Stimulated activated CD4-positive, alpha-beta T cell treated with anti-CD3 and anti-CD28 coated beads, Interleukin-2, amount 100 ng/mL, for 48 hours (primary cell): ENCODE measurements at regions not wholly inside any gene's neighbourhood (a gene's known extent, or its start where the extent isn't known, plus 50 kb on each side); places are given as distances from the start of the nearest gene placed in this dataset.
"Not testable (repeated sequence)": the region's sequence is repeated elsewhere in the genome, so short reads cannot be mapped to it uniquely, and the experiment has no call there.

Experiments
- DNase-seq, 2 donors: peaks; one replicate each; pipeline ENCODE4 v3.0.0-alpha.2; 2020

DNA sequence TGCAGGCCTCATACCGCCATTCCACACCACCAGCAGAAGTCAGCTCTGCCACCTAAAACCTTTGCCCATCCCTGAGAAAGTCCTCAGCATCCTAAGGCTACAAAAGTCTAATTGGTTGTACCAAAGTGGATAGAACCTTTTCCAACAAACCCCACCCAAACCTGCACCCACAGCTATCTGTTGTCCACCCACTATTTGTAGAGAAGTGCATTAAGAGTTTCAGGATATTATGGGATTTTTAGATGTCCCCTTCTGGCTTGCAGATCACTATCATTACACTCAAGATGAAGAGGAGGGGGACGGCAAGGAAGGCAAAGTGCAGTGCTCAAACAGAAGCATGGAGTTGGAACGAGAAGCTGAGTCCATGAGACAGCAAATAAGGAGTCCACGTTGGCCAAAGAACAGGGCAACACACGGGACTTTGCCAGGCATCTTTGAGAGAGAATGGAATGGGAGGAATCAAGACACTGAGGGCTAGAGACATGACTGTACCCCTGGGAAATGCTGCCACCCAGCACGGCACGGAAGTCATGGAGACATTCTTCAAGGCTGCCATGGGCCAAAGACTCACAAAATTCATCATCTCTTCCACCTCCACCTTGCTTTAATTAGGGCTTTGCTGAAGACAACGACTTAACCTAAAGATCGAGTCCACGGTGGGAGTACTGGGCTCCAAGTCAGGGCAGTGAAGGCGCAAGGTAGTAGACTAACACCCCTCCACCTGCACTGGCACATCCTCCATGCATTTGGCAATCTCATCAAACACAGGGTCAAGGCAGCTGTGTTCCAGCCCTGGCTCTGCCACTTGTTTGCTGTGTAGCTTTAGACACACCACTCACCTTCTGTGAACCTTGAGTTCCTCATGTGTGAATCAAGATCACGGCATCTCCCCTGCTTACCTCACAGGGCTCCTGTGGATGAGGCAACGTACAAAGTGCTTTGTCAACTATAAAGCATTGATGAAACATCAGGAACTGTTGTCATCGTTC lies 112.9 kb upstream of the TMEM45B start:
- no peak for DNase-seq

DNA sequence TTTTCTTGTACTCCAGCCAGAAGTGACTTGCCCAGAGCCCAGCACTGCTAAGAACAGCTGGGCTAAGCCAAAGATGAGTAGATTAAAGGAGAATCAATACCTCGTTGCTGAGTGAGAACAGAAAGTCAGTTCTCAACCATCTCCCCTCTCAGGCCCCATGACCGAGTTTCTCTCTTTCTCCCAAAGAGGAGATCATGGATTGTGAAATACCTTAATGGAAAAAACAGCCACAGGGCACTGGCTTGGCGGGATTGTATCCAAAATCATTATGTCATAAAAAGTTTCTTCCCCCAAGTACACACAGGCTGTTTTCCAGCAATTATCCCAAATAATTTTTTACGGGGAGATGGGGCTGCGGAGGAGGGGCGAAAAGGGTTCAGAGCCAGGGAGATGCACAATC lies 111.8 kb upstream of the TMEM45B start:
- no peak for DNase-seq

DNA sequence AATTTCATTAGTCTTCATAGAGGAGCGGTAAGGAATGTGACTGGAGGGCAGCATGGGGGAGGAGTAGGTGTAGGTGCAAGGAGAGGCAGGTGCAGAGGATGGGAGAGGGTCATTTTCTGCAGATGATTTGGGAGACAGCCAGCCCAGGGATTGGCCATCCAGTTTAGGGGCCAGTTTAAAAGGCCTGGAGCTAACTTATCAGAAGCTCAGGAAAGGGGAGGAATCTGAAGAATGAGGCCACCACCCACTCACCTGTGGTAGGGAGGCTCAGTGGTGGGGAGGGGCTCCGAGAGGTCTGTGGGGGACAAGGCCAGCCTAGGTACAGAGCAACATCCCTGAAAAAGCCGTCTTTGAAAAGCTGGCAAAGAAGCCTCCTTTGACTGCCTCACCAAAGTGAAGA lies 110.8 kb upstream of the TMEM45B start:
- DNase-seq = no peak

DNA sequence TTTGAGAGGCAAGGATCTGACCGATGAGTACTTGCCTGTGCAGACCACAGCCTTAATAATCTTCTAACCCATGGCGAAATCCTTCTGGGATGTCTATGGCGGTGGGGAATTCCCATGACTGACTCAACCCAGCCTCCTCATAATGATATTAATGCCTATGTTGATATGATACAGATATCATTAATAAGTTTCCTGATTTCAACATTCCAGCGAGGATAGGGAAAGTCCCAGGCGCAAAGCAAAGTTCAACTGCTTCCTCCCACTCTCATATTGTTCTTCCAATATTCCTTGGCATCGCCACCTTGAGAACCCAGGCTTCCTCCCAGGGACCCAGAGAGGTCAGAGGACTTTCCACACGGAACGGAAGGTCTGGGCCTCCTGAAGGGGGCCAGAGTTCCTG lies 110.3 kb upstream of the TMEM45B start:
- DNase-seq = no peak

DNA sequence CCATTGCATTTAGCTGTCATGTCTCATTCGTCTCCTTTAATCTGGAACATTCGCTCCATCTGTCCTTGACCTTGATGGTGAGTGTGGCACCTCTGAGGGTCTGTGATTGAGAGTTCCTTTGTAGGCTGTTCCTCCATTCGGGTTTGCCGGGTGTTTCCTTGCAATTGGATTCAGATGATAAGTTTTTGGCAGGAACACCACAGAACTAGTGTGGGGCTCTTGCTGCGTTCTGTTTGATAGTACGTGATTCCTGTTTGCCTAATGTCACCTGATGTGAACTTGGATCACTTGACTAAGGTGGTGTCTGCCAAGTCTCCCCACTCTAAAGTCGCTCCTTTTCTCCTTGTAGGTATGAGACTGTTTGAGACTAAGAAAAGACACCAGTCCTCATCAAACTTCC lies 109.7 kb upstream of the TMEM45B start:
- no peak for DNase-seq

DNA sequence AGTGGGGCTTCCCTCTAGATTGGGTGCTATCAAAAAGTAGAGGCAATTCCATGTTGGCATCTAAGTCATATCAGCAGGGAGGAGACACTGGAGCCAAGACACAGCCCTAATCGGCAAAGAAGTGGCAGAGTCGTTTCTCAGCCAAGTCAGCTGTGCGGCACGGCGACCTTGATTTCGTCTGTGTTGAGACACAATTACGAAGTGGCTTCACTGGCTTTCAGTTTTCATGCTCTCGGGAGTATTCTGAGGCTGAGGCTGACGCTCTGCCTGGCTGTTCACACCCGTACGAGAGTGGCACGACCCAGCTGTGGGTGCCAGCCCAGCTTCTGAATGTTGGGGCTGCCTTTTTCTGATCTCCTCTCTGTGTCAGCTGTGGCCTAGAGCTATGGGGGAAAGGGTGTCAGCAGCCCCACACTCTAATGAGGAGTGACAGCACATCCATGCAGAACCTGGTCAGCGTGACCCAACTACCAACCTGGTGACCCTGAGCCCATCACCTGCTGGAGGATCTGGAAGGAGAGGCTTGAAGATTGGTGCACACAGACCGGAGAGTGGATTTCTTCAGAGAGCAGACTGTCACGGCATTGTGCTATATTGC lies 105.7 kb upstream of the TMEM45B start:
- DNase-seq = no peak

DNA sequence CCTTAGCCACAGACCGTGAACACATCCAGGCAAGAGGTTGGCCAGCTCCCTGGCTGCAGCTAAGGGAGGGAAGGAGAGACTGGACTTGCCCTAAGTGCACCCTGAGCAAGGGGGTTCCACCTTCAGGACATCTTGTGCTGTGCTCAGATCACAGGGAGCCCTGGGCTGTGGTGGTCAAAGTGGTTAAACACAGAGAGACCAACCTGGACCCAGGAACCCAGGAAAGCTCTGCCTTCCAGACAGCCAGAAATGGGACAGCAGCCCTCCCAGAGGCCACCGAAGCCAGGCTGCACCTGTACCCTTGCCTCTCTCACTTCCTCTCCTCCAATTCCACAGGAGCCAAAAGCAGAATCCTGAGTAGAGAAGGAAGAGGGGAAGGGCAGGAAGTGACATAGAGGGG lies 105.2 kb upstream of the TMEM45B start:
- no peak for DNase-seq

DNA sequence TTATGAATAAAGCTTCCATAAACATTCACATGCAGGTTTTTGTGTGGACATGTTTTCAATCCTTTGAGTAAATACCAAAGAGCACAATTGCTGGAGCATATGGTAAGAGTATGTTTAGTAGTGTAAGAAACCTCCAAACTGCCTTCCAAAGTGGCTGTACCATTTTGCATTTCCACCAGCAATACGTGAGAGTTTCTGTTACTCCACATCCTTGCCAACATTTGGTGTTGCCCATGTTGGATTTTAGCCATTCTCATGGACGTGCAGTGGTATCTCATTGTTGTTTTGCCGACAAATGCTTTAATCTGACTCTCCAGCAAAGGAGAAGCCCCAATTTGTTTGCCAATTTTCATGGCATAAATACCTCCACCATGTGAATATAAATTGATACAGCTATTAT lies 103.9 kb upstream of the TMEM45B start:
- DNase-seq = no peak

DNA sequence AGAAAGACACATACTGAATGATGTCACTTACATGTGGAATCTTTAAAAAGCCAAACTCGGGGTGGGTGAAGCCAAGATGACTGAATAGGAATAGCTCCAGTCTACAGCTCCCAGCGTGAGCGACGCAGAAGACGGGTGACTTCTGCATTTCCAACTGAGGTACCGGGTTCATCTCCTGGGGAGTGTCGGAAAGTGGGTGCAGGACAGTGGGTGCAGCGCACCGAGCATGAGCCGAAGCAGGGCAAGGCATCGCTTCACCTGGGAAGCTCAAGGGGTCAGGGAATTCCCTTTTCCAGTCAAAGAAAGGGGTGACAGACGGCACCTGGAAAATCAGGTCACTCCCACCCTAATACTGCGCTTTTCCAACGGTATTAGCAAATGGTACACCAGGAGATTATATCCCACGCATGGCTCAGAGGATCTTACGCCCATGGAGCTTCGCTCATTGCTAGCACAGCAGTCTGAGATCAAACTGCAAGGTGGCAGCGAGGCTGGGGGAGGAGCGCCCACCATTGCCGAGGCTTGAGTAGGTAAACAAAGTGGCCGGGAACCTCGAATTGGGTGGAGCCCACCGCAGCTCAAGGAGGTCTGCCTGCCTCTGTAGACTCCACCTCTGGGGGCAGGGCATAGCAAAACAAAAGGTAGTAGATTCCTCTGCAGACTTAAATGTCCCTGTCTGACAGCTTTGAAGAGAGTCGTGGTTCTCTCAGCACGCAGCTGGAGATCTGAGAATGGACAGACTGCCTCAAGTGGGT lies 103.0 kb upstream of the TMEM45B start:
- DNase-seq = not testable (repeated sequence)

DNA sequence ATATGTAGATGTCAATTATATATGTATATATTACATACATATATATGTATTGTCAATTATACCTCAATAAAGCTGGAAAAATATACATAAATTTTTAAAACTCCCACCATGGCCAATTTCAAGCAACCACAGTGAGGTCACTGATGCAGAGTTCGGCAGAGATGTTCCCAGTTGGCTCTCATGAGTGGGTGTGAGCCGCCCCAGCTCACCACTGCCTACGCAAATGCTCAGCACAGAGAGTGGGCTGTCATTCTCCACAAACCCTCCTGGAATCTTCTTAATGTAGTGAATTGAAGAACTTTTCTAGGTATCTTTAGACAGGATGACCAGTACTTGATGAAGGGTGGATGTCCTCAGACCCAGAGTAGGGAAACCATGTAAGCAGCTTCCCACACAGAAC lies 96.6 kb upstream of the TMEM45B start:
- no peak for DNase-seq

DNA sequence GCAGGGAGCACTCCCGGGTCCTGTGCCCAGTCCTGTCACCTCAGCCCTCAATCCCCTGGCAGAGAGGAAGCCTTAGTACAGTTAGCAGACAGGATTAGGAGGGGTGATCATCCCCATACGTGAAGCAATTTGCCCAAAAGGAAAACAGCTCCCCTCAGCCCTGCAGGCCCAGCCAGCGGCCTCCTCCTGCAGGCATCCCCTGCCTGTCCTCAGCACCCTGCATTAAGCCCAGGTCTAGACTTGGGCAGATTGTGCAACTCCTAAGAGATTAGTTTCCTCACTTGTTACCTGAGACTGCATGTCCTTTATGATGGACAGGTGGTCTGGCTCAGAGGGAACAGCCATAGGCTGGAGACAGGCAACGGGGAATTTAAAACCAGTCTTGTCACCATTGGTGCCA lies 95.5 kb upstream of the TMEM45B start:
- DNase-seq = no peak

DNA sequence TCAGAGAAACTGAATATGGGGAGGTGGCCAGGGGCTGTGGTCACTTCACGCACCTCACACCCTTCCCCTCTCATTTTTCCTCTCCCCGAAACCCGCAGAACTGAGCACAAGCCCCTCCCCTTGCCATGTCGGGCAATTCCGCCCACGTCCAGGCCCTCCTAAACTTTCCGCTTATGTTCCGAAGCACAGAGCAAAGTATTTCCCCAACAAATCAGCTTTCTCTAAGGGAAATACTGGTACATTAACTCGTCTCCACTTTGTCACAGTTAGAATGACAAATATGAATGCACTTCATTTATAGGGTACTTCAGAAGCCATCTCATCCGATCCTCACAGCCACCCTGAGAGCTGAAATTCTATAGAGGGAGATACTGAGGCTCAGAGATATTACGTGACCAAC lies 94.7 kb upstream of the TMEM45B start:
- DNase-seq = no peak

DNA sequence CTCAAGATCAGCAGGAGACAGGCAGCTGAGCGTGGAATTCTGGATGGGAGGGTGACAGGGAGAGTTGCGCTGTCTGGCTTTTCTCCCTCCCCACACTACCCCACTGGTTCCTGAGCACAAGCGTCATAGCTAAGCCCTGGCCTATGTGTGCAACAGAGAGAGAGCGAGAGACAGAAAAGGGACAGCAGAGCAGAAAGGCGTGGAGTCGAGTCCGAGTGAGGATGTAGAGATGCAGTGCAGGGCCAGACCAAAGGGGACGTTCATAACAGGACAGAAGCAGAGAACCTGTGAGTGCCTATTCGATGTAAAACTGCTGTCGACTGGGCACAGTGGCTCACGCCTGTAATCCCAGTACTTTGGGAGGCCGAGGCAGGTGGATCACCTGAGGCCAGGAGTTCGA lies 94.0 kb upstream of the TMEM45B start:
- no peak for DNase-seq

DNA sequence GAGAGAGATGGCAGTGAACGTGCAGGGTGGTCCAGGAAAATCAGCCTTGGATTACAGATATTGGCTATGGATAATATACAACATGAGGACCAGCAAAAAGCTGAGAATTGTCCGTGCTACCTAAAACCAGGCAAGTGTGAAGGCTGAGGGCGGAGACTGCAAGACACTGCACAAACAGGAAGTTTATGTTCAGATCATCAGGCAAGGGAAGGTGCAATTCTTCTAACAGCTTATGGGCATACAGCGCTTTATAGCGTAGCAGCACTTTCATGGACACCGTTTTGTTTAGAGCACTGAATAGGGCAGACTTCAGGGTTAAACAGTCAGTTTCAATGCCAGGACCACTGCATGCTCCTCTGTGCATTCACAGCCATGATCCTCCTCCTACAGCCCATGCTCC lies 93.1 kb upstream of the TMEM45B start:
- DNase-seq = no peak

DNA sequence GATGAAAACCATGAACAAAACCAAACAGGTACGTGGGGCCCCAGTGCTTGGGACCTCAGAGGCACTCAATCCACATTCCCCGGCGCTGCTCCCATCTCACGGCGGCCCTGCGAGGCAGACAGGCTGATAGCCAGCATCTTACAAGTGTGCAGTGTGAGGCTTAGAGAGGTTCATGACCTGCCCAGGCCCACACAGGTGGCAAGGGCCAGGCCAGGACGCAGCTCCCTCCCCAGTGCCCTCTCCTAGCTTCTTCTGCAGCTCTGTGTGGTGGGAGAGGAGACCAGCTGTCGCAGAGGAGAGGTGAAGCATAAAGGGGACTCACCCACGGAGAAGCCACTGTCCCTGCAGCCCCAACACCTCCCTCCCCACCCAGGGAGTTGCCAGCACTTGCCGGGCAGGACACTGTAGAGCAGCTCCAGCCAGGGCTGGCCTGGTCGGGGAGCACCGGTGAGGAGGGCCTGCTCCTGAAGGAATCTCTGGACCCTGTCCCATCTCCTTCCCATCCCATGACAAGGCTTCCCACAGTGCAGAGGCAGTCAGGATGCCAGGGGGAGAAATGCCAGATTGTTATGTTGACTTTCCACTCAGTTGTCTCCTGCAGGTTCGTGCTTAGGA lies 92.4 kb upstream of the TMEM45B start:
- no peak for DNase-seq

DNA sequence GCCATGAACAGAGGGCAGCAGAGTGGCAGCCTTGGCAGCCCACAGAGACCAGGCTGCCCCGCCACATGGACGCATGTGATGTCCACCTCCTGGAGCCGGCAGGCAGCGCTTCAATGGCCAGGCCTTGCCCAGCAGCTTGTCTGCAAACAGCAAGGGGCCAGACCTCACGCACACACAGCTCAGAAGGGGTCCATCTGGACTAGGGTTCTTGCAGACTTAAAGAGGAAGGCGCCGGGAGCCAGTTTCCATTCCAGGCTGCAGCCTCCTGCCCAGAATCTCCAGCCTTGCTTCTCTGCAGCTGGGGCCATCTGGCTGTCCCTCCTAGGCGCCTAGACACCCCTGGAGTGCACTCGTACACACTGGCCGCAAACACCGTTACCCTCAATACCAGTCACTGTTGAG lies 91.9 kb upstream of the TMEM45B start:
- no peak for DNase-seq

DNA sequence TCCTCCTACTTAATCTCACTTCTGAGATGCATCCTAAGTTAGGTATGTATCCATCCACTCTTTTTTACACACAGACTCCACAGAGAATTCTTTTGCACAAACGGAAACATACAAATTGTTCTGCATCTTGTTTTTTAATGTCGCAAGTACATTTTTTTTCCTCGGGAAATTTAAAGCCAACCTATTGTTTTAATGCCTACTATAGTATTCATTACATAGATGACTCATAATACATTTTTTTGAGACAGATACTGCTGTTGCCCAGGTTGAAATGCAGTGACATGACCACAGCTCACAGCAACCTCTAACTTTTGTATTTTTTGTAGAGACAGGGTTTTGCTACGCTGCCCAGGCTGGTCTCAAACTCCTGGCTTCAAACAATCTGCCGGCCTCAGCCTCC lies 90.8 kb upstream of the TMEM45B start:
- DNase-seq = no peak

DNA sequence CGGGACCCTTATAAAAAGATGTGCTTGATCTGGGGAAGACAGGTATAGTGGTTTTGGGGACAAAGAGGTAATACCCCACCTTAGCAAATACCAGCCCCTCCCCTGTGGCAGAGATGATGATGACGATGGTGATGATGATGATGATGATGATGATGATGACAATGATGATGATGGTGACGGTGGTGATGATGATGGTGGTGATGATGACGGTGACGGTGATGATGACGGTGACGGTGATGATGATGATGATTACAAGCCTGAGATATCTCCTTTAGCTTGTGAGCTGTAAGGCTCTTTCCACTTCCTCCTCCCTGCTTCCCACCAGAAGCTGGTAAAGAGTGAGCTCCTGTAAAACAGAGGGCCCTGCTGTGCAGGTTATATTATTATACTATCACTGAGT lies 89.5 kb upstream of the TMEM45B start:
- no peak for DNase-seq

DNA sequence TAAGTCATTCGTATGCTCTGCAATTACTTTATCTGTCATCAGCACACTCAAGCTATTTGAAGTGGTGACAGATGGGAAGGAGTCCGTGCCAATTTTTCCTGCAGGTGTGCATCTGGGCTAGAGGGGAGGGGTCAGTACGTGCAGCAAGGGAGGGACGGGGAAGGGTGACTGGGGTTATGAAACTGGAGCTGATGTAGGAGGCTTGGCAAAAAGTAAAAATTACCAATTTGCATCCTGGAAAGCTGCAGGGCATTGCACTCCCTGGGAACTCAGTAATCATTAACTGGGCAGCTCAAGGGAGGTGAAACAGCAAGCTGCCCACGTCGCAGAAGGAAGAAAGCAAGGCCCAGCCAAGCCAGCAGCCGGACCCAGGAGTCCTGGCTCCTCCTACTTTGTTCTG lies 87.1 kb upstream of the TMEM45B start:
- no peak for DNase-seq

DNA sequence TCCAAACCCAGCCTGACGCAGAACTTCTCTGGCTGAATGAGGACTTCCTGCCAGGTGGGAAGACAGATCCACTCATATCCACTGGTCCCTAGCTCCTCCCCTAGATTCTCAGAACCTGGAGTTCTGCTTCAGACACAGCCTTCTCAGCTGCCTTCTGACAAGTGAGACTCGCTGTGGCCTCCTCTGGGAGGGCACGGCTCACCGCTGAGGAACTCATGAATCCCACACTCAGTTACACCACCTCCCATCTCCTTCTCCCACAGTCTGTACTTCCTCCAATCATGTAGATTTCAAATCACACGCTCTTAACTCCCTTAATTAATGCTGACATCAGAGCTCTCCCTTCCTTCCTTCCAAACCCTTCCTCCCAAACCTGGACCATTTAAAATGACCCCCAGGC lies 86.4 kb upstream of the TMEM45B start:
- no peak for DNase-seq

DNA sequence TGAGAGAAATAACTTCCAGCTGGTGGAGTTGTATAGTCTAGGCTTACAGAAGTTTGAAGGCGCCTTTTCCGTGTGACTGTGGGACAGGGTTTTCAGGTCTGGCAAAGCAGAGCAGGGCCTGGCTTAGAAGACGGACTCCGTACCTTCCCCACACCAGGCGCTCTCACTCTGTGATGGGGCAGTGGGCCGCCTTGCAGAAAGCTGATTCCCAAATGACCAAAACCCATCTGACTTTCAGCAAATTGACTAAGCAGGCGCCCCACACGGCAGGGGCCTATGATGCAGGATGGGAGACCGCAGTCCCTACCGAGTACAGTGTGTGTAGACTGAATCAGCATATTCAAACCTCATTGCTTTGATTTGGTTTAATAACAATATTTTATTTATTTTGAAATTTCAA lies 85.8 kb upstream of the TMEM45B start:
- no peak for DNase-seq

DNA sequence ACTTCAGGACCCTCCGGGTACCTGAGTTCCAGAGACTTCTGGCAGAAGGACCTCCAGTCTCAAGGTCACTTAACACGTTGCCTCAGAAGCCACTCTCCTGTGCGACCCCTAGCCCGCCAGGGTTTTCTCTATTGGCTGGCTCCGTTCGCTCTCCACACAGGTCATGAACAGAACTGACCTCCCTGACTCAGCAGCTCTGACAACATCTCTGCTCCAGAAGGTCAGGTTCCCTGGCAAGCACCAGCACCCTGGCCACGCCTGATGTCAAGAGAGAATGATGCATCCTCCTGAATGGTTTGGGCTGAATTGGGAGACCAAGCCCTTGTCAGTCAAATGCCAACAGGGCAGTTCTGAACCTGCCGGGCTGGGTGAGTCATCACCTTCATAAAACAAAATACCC lies 84.3 kb upstream of the TMEM45B start:
- no peak for DNase-seq

DNA sequence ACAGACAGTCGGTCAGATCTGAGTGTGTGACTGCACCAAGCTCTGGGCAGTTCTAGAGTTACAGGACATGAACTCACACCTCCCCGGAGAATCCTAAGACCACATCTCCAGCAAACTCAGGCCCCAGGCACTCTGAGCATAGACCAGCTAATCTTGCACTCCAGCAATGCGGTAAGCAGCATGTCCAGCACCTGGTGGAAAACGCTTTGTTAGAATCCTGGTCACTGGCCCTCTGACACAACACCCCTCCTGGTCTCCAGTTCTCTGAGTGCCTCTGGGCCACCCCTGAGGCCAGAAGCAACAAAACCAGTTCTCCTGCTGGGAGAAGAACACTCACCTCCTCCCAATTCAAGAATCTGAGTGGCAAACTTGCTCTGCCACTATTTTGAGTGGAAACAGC lies 82.7 kb upstream of the TMEM45B start:
- DNase-seq = no peak
